HG03108 (cell line): ENCODE measurements at regions not wholly inside any gene's neighbourhood (a gene's known extent, or its start where the extent isn't known, plus 50 kb on each side); places are given as distances from the start of the nearest gene placed in this dataset.
"Not testable (repeated sequence)": the region's sequence is repeated elsewhere in the genome, so short reads cannot be mapped to it uniquely, and the experiment has no call there.

Experiments
- ATAC-seq: cut with Tn5 transposase; IDR thresholded peaks from one replicate; pipeline ENCODE4 v1.9.1; 2021; ENCODE audit warnings: moderate library complexity; ENCODE audit not compliant: unreplicated experiment

DNA sequence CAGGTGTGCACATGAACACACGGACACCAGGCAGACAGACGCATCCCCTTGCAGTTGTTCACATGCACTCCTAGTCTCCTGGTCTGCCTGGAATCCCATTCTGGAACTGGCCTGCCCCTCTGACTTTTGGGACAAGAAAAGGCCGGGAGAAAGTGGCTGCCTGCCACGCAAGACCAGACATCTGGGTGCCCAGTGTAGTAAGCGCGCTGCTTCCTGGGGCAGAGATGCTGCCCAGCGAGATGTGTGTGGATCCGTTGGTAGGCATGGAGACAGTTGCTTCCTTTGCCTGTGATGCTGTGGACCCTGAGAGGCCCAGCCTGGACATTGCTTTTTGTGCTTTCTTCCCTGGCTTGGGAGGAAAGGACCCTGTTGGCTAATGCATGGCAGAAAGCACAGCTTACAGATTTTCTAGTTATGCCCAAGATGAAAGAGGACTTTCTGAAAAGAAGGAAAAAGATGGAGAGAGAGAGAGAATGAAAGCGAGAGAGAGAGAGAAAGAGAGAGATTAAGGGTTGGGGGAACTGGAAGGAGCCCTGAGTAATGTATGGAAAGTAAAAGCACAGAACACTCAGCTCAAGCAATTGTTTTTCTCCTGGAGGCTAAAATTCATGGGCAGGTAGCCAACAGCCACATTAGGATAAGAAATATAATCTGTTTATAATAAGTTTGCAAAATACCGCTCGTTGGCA is 235.3 kb downstream of the BCL2L11 start:
- not testable (repeated sequence) for ATAC-seq

DNA sequence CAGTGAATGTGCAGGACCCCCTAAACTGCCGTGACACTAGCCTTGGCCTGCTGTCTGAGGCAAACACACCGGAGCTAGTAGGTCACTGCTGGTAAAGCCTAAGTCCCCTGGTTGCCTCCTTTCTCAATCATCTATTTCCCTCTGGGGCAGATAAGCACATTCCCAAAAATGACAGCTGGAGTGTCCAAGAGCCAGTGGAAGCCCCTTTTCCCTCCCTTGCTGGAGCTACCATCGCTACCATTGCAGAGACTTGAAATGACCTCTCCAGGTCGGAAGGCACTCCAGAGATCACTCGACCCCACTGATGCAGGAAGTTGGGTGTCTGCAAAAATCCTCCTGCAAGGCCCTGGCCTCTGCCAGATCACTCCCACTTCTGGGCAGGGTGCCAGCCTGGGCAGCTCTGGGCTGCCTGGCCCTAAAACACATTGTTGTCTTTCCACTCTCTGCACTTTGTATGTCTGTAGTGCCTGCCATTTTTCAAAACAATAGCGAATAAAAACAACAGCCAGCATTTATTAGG is 235.9 kb downstream of the BCL2L11 start:
- ATAC-seq, result not testable (repeated sequence)

DNA sequence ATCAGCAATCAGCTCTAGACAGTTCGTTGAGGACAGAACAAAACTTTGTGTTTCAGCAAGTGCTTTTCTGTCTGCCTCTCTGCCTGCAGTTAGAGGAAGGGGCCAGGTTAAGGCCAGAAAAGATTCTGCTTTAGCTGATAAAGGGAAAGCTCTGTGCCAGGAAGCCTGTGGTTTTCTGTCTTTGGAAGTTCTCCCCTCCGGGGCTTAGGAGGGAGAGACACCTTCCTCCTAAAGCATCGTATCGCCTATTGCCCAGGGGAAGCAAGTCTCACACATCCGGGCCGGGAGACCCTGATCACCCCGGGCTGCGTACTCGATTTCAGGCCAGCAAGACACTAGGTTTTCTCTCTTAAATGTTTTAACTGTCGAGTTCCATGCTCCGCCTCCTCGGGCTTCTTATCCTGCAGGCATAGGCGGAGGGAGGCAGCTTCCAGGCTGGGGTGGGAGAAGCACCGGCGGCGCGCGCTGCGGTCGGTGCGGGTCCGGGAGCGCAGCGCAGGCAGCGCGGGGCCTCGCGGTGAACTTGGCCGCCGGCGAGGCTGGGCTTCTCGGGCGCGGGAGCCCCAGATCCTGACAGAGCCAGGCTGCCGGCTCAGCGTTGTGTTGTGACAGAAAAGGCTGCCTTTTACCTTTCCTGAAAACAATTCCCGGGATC is 245.4 kb downstream of the BCL2L11 start:
- ATAC-seq, result not testable (repeated sequence)

- not testable (repeated sequence) for ATAC-seq
Observed at GRCh38 chr2:111366641-111367029, 245.9 kb downstream of the BCL2L11 start.

- not testable (repeated sequence) for ATAC-seq
Observed at GRCh38 chr2:111367080-111367479, 246.4 kb downstream of the BCL2L11 start.

DNA sequence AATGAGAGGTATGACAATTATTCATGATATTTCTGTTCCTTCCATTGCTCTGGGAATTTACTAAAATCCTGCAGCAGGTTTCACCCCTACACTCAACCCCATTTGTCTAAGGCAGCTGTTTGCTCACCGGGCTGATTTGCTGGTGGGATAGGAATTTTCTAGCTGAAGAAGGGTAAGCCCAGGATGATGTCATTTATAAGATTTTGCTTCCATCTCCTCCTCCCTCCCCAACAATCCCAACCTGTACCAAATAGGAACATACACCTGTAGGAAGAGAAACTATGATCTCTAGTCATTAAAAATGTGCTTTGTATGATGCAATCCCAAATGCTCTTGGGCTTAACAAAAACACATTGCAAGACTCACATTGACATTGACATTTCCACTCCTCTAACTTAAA is 247.2 kb downstream of the BCL2L11 start:
- ATAC-seq, result not testable (repeated sequence)

- ATAC-seq, result not testable (repeated sequence)
Observed at GRCh38 chr2:111368288-111368687, 247.6 kb downstream of the BCL2L11 start.

DNA sequence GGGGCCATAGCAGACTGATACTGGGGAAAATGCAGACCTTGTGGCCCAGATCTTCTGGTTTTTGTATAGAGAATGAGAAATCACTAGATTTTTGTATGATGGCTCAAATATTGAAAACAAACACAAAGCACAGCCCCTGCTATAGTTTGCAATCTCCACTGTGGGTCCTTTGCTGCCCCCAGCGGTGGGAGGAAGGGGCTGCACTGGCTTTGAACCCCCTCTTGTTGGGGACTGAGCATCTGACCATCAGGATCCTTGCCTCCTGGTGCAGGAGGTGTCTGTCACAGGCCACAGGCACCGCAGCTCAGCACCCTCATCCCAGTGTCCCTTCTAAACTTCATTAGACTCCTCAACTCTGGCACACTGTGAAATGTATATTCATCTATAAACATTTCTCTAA is 252.3 kb downstream of the BCL2L11 start:
- not testable (repeated sequence) for ATAC-seq

DNA sequence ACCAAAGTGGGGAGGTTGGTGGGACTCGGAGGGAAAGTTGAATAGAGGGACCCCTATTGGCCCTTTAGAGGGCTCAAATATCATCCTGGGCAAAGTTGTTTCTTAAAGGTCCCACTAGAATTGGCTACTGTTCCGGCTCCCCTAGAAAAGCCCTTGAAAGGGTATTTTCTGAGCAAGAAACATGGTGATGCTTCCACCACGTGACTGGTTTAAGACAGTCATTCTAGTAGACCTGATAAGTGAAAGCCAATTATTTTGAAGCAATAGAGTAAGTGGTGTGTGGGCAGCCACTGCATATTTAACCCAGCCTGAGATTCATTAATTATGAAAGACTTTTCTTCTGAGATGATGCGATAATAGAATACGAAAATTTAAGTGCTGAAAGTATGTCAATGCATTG is 253.3 kb downstream of the BCL2L11 start:
- not testable (repeated sequence) for ATAC-seq

DNA sequence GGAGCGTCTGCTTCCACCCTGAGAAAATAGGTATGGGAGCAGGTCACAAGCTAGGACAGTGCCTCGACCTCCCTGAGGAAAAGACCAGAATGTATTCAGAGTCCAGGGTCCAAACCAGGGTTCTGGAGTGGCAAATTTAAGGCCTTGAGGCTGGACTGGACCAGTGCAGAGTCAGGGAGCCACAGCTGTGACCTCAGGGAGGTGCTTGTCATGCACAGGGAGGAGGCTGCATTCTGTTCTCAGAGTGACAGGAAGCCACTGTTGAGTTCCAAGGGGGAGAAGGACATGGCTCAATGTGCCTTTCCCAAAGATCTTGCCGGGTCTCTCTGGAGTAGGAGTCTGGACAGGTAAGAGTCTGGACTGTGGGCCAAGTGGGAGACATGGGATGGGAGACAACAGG is 254.0 kb downstream of the BCL2L11 start:
- ATAC-seq, result not testable (repeated sequence)

DNA sequence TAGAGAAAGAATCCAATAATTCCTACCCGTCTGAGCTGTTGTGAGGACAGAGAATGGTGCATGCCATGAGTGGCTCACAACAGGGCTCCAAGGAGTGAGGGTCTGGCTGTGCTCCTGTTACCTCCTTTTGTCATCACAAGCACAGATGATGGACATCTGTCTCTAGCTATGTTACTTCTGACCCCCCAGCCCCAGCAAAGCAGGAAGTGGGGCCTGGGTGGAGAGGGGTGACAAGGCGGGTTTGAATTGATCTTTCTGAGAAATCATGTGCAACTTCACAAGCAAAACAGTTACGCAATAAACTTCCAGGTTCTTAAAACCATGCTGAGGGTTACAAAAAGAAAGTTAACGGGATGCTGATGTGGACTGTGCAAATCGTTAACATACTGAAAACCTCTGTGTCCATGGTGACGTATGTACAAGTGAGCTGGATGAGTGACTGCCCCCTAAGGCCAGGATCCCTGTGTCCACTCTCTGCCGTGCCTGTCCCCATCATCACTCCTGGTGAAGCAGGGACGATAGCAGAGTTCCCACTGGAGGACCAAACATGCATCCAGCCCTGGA is 254.7 kb downstream of the BCL2L11 start:
- ATAC-seq, result not testable (repeated sequence)

- not testable (repeated sequence) for ATAC-seq
Observed at GRCh38 chr2:111376272-111376970, 255.7 kb downstream of the BCL2L11 start.

DNA sequence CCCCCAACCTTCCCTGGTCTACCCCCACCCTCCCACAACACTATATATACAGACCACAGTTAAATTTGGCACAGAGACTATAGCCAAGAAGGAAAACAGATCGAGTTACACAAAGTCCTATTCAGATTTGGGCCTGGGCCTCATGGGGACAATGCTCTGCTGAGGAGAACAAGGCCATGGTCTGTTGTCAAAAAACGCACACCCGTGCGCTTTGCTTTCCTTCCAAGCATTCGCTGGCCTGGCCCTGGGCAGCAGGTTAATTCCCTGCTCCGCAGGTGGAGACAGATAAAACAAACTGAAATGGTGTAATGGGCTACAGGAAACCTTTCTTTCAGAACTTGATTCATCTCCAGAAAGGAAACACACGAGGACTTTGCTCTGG is 256.2 kb downstream of the BCL2L11 start:
- ATAC-seq, result not testable (repeated sequence)

DNA sequence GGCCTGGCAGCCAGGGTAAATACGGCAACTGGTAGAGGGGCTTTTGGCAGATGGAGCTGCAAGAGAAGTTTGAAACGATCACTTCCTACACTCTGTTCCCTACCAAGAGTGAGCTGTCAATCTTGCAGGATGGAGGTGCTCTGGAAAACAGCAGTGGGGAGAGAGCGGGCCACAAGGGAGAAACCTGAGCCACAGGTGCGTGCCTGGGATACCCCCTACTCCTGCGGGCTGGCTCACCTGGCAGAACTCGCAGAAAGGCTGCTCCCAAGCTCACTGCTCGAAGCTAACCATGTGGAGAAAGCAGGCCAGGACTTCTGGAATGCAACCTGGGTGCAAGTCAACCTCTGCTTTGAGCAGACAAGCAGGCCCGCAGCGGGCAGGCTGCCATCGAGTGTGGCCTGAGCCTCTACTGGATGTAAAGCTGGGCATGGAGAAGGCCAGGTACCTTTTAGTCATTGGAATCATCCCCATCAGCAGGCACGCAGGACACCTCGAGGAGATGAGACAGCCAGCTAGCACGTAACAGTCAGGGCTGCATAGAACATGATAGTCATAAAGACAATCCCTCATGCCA is 256.8 kb downstream of the BCL2L11 start:
- not testable (repeated sequence) for ATAC-seq

GRCh38 chr2:111378348-111378747 is 257.6 kb downstream of the BCL2L11 start:
- not testable (repeated sequence) for ATAC-seq

DNA sequence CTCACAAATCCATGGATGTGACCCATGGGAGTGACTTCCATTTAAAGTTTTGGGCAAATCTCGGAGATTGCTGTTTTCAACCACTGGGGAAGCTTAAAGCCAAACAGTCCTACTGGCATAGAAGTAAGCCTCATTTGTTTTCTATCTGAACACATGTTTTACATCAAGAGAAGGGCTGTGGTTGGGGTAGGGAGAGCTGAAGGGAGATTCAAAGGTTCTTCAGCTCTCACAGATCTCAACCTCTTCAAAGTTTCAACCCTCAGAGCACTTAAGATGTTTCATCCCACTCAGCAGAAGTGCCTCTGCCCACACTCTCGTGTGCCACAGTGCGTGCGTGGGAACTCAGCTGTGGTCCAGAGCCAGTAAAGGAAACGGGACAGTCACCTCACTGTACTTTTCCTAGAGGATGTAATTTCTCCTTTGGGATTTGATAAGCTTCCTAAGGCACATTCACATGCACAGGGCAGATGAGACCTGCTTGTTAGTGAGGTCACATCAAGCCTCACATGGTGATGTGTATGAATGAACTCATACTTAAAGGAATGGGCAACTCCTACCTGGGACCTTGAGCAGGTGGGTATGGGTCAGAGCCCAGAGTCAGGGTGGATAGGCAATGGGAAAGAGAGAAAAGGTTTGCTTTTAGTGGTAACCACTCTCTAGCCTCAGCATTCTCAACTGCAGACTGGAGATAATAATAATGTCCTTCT is 260.2 kb downstream of the BCL2L11 start:
- ATAC-seq, result not testable (repeated sequence)

- not testable (repeated sequence) for ATAC-seq
Observed at GRCh38 chr2:111381530-111382306, 261.0 kb downstream of the BCL2L11 start.

- ATAC-seq, result not testable (repeated sequence)
Observed at GRCh38 chr2:111382507-111382906, 261.8 kb downstream of the BCL2L11 start.

DNA sequence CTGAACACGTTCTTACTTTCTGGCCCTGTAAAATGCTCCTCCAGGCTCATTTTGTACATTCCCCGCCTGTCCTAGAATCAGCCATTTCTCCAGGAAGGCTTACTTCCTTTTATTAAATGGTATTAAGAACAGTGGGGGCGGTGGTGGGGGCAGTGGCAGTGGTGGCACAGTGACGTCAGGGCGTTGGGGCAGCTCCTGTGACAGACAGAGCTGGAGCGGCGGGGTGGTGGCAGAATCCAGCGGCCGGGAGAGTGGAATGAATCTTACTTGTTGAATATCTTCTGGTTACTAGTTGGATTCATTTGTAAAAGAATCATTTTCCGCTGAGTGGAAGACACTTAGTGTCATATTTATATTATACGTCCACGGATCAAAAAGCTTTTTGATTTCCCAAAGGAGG is 262.6 kb downstream of the BCL2L11 start:
- not testable (repeated sequence) for ATAC-seq
